HepG2 (cell line): ENCODE measurements at regions not wholly inside any gene's neighbourhood (a gene's known extent, or its start where the extent isn't known, plus 50 kb on each side); places are given as distances from the start of the nearest gene placed in this dataset.

Source experiments
- ATAC-seq: fragments of 200-7000 bp; cut with Tn5 transposase; 3 replicates; pipeline ENCODE4 v1.9.1; 2020; ENCODE audit warnings: mild to moderate bottlenecking, moderate library complexity
- BruUV-seq: library from RNA; stranded (reverse); fragments of 400-500 nt; replicated peaks from 2 replicates; lab custom pipeline; 2021; lab: Mats Ljungman, UMichigan
- CTCF ChIA-PET: fragments of 300-600 bp; formaldehyde crosslinking; extraction: SDS; loops from one replicate; lab custom pipeline; 2021; ENCODE audit warnings: low total read pairs, inconsistent platforms, low intra/inter-chr PET ratio; lab: Yijun Ruan, JAX
- POLR2A ChIA-PET: fragments of 350-600 bp; sonication (Branson Sonifier 250); formaldehyde crosslinking; loops from one replicate; lab custom pipeline; 2020; ENCODE audit warnings: antibody characterized with exemption, inconsistent platforms; lab: Yijun Ruan, JAX
- DNase-seq: peaks from one replicate; pipeline ENCODE4 v3.0.0-alpha.2; 2015; ENCODE audit warnings: low spot score
- FAIRE-seq: peaks from 3 replicates; lab custom pipeline; 2011; peaks lifted over from hg19 to GRCh38; lab: Jason Lieb, UNC
- H2AFZ ChIP-seq: one replicate; pipeline ENCODE4 v1.6.1; 2011; ENCODE audit warnings: low read length, inconsistent platforms
- H3K27ac ChIP-seq: fragments of 300-600 bp; 3 replicates; pipeline ENCODE4 v1.8.0; 2011; ENCODE audit warnings: mixed run types, mild to moderate bottlenecking, mixed read lengths, low read length, inconsistent platforms; ENCODE audit not compliant: insufficient read depth; ENCODE audit errors: extremely low read length
- H3K27me3 ChIP-seq, 2 experiments: fragments of 200-600 bp in 1 of 2; 2 replicates in 1 of 2; 3 replicates in 1 of 2; pipeline versions ENCODE4 v1.6.0 to v1.8.0; 2011; ENCODE audit warnings: low read length in 2 of 2, mild to moderate bottlenecking in 2 of 2, moderate library complexity in 2 of 2, inconsistent platforms in 1 of 2; ENCODE audit not compliant: insufficient read depth in 2 of 2, control insufficient read depth in 1 of 2
- H3K36me3 ChIP-seq, 2 experiments: fragments of 200-600 bp in 1 of 2; replicated peaks in 1 of 2; 2 replicates in 1 of 2; 3 replicates in 1 of 2; pipeline versions ENCODE4 v1.5.1 to v1.8.0; 2011; ENCODE audit warnings: low read length in 2 of 2, inconsistent platforms in 1 of 2; ENCODE audit not compliant: insufficient read depth in 2 of 2, control insufficient read depth in 1 of 2
- H3K4me1 ChIP-seq: 2 replicates; pipeline ENCODE4 v1.5.1; 2012; ENCODE audit warnings: low read length, inconsistent platforms; ENCODE audit not compliant: insufficient read depth
- H3K4me2 ChIP-seq: 2 replicates; pipeline ENCODE4 v1.6.0; 2011; ENCODE audit warnings: low read depth, low read length, inconsistent platforms
- H3K4me3 ChIP-seq, 3 experiments: fragments of 200-600 bp in 1 of 3; sonication (generic), shearing (Covaris generic) in 1 of 3; replicated peaks in 1 of 3; 2 replicates each; pipeline ENCODE4 v1.5.1; 2011 to 2016; ENCODE audit warnings: low read length in 3 of 3, inconsistent platforms in 2 of 3, low read depth in 2 of 3, mild to moderate bottlenecking in 2 of 3, control low read depth in 1 of 3, mixed read lengths in 1 of 3; ENCODE audit not compliant: insufficient read depth in 1 of 3
- H3K79me2 ChIP-seq: one replicate; pipeline ENCODE4 v1.6.1; 2011; ENCODE audit warnings: low read length, inconsistent platforms; ENCODE audit not compliant: insufficient read depth
- H3K9ac ChIP-seq: 2 replicates; pipeline ENCODE4 v1.6.0; 2011; ENCODE audit warnings: mild to moderate bottlenecking, low read depth, low read length, inconsistent platforms; ENCODE audit not compliant: insufficient read depth
- H3K9me3 ChIP-seq: 2 replicates; pipeline ENCODE4 v1.5.1; 2012; ENCODE audit warnings: mild to moderate bottlenecking, low read length
- H4K20me1 ChIP-seq: 2 replicates; pipeline ENCODE4 v1.6.0; 2011; ENCODE audit warnings: inconsistent platforms, mild to moderate bottlenecking, low read length, moderate library complexity; ENCODE audit not compliant: insufficient read depth
- CC2D1A ChIP-seq: sonication (generic); formaldehyde crosslinking; IDR thresholded peaks from 2 replicates; pipeline ENCODE4 v1.8.1; 2023; ENCODE audit warnings: mild to moderate bottlenecking, missing genetic modification reagents
- GMEB2 ChIP-seq: IDR thresholded peaks from 2 replicates; pipeline ENCODE4 v1.6.1; 2016; ENCODE audit warnings: missing biosample characterization, missing genetic modification reagents, low read depth
- GZF1 ChIP-seq: sonication (generic); formaldehyde crosslinking; IDR thresholded peaks from 2 replicates; pipeline ENCODE4 v1.5.1; 2020; ENCODE audit warnings: mild to moderate bottlenecking, missing genetic modification reagents
- POLR2G ChIP-seq: fragments of 200-400 bp; formaldehyde crosslinking; IDR thresholded peaks from 2 replicates; pipeline ENCODE4 v1.6.1; 2018; ENCODE audit warnings: mild to moderate bottlenecking, low read depth, low read length, moderate library complexity
- RORA ChIP-seq: sonication (generic); formaldehyde crosslinking; IDR thresholded peaks from 2 replicates; pipeline ENCODE4 v1.5.0; 2020; ENCODE audit warnings: mild to moderate bottlenecking, missing genetic modification reagents, moderate library complexity
- ZNF432 ChIP-seq: sonication (generic); formaldehyde crosslinking; IDR thresholded peaks from 2 replicates; pipeline ENCODE4 v1.5.0; 2020; ENCODE audit warnings: missing genetic modification reagents, mild to moderate bottlenecking, borderline replicate concordance
- WGBS: methylation state at CpG from one replicate; pipeline ENCODE4 v1.1.6; 2017; ENCODE audit warnings: low lambda C conversion rate; 5-methylcytosine and 5-hydroxymethylcytosine counted together
- in situ Hi-C: cut with HindIII; loops from 2 replicates; pipeline ENCODE4 v1.10.0; 2017; ENCODE audit warnings: low pct_unique_long_range_greater_than_20kb; ENCODE audit not compliant: extremely low pct_ligation_motif_present
- intact Hi-C: fragments of 100-400 bp; cut with micrococcal nuclease; formaldehyde crosslinking; loops from one replicate; pipeline ENCODE4 v1.10.0; 2022; ENCODE audit not compliant: unreplicated experiment

- ATAC-seq: peak; percentile 60
Observed at GRCh38 chrX:129145385-129145784, 377.9 kb downstream of the SMARCA1 start.

More at GRCh38 chrX:129145385-129145784, 377.9 kb downstream of the SMARCA1 start:
- Histone ChIP-seq H3K9me3 (no peaks in the 10 kb centered on the region), H3K36me3 (no peaks in the 10 kb centered on the region), H3K4me2 (peak overlapping the region; percentile 54), H3K27ac (peak overlapping the region; percentile 99), H2AFZ (no peak overlapping the region), H3K4me3 (peak overlapping the region in 1 of 3 experiments; percentile 5; a peak in 1 of 6 replicates), H3K9ac (peak overlapping the region; percentile 69), H3K27me3 (no peaks in the 10 kb centered on the region), H3K4me1 (peaks cover 85% of the 10 kb centered on the region), H3K79me2 (no peaks in the 10 kb centered on the region), H4K20me1 (no peaks in the 10 kb centered on the region)
- intact Hi-C loops (loop anchor here (2.0 kb wide), 1 partner anchor 55 kb away; no protein-coding TSS in a partner anchor), in situ Hi-C loops (no loop called here)
- WGBS: 33% methylated on average over 2 of the region's 2 CpGs
- TF ChIP-seq RORA (no peak), CC2D1A (CRISPR knock-in tag) (no peak), GMEB2 (CRISPR knock-in tag) (no peak), POLR2G (peak; percentile 49; the same call in 1 of the 2 replicates), ZNF432 (CRISPR knock-in tag) (no peak), GZF1 (CRISPR knock-in tag) (peak; percentile 68; the same call in 1 of the 2 replicates)
- DNase-seq (no peak), FAIRE-seq (no peak)
- BruUV-seq: TSS peak; percentile 84
- ChIA-PET CTCF (no interaction called here), POLR2A (interaction anchor here (0.9 to 3.8 kb wide), 4 partner anchors 21 to 30 kb away, joined by 3 to 30 read pairs (median 4); no protein-coding TSS in a partner anchor)
